SU-DHL-6 (cell line): ENCODE measurements at regions not wholly inside any gene's neighbourhood (a gene's known extent, or its start where the extent isn't known, plus 50 kb on each side); places are given as distances from the start of the nearest gene placed in this dataset.

Source experiments
- CTCF ChIP-seq: fragments of 200-600 bp; sonication (generic); IDR thresholded peaks from one replicate; pipeline ENCODE4 v1.5.1; 2017; ENCODE audit warnings: antibody characterized with exemption, mild to moderate bottlenecking, low read length, moderate library complexity; ENCODE audit not compliant: insufficient read depth, poor library complexity, severe bottlenecking
- EZH2phosphoT487 ChIP-seq: fragments of 200-600 bp; sonication (generic), shearing (Covaris generic); conservative IDR thresholded peaks from 2 replicates; pipeline ENCODE4 v1.6.1; 2018; ENCODE audit warnings: mild to moderate bottlenecking, antibody characterized with exemption, low read length, moderate library complexity, mixed read lengths

GRCh38 chr3:76646921-76647562 lies 392.9 kb upstream of the ROBO2 start:
- TF ChIP-seq CTCF: no peak
- TF ChIP-seq EZH2phosphoT487: no peak
